ENCODE measurements at regions not wholly inside any gene's neighbourhood (a gene's known extent, or its start where the extent isn't known, plus 50 kb on each side); places are given as distances from the start of the nearest gene placed in this dataset.

DNA sequence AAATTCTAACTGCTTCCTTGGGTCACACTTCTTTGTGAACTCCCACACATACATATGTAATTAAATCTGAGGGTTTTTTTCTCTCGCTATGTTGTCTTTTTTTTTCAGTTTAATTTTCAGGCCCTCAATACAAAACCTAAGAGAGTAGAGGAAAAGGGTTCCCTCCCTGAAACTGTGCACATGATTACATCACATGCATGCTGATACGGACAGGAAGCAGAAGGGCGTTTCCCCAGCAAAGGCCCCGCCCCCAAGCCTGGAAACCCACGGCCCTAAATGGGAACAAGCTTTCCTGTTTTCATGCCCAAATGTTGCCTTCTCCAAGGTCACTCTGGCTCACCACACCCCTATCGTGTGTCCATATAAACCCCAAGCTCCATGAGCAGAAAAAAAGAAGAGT is 115.4 kb downstream of the TEX36 start:
- no CpG with 5 or more reads among the region's 6 CpGs for WGBS (ENCODE audit: extremely low coverage, insufficient coverage, low lambda C conversion rate)
- H3K4ac ChIP-seq (ENCODE audit: low read depth, low read length): no peak overlapping the region
- no peak overlapping the region for H3K9ac ChIP-seq (ENCODE audit: low read length)
- H4K8ac ChIP-seq (ENCODE audit: low read depth, low read length): no peak overlapping the region
- no peak overlapping the region for H3K4me2 ChIP-seq (ENCODE audit: low read length)
- H3K79me1 ChIP-seq (ENCODE audit: low read length): no peaks in the 10 kb centered on the region
- H3K79me2 ChIP-seq (ENCODE audit: control insufficient read depth, insufficient read depth, low read length): no peaks in the 10 kb centered on the region
- H2BK120ac ChIP-seq (ENCODE audit: low read depth, low read length): no peak overlapping the region
- DNase-seq: no peak
- H2AK5ac ChIP-seq (ENCODE audit: low read length): no peak overlapping the region
- H2BK15ac ChIP-seq (replicated peaks; ENCODE audit: low read depth): no peak overlapping the region
- H3K36me3 ChIP-seq (ENCODE audit: control insufficient read depth, insufficient read depth, low read length): no peaks in the 10 kb centered on the region
- H3K18ac ChIP-seq (ENCODE audit: low read length): no peak overlapping the region
- no peak overlapping the region for H3K27ac ChIP-seq (ENCODE audit: low read depth, low read length)
- H3K27me3 ChIP-seq (ENCODE audit: insufficient read depth, low read length, poor library complexity): no peaks in the 10 kb centered on the region
- no peak overlapping the region for H3K4me3 ChIP-seq (ENCODE audit: low read length)
- H3K23ac ChIP-seq (ENCODE audit: low read length): no peak overlapping the region
- H4K5ac ChIP-seq (ENCODE audit: low read length): no peak overlapping the region
- no peaks in the 10 kb centered on the region for H3K4me1 ChIP-seq (ENCODE audit: control insufficient read depth, low read depth, low read length)
- H2BK5ac ChIP-seq (ENCODE audit: low read length): no peak overlapping the region
- H3K56ac ChIP-seq (ENCODE audit: low read length): no peak overlapping the region

DNA sequence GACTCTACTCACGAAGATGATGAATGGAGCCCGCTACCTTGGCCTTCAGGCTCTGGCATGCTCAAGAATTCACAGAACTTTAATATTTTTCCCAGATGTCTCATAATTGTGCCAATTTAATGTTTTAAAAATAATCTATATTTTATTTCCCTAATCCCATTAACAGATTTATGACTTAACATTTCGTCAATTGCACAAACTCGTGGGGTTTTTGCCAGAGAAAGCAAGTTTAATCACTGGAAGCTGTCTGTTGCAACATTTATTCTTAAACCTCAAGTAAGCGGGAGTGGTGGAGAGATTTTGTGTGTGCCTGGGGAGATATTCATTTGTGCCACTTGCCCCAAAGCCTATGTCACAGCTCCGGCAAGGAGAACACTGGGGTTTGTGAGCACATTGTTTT is 117.9 kb downstream of the TEX36 start:
- H2AK5ac ChIP-seq (ENCODE audit: low read length): no peak overlapping the region
- no peaks in the 10 kb centered on the region for H3K79me2 ChIP-seq (ENCODE audit: control insufficient read depth, insufficient read depth, low read length)
- H3K9ac ChIP-seq (ENCODE audit: low read length): no peak overlapping the region
- H3K27ac ChIP-seq (ENCODE audit: low read depth, low read length): no peak overlapping the region
- H3K79me1 ChIP-seq (ENCODE audit: low read length): no peaks in the 10 kb centered on the region
- H3K4ac ChIP-seq (ENCODE audit: low read depth, low read length): no peak overlapping the region
- H2BK5ac ChIP-seq (ENCODE audit: low read length): no peak overlapping the region
- H3K23ac ChIP-seq (ENCODE audit: low read length): no peak overlapping the region
- H3K18ac ChIP-seq (ENCODE audit: low read length): no peak overlapping the region
- H2BK15ac ChIP-seq (replicated peaks; ENCODE audit: low read depth): no peak overlapping the region
- H3K4me3 ChIP-seq (ENCODE audit: low read length): no peak overlapping the region
- no peaks in the 10 kb centered on the region for H3K36me3 ChIP-seq (ENCODE audit: control insufficient read depth, insufficient read depth, low read length)
- no peaks in the 10 kb centered on the region for H3K27me3 ChIP-seq (ENCODE audit: insufficient read depth, low read length, poor library complexity)
- H4K5ac ChIP-seq (ENCODE audit: low read length): no peak overlapping the region
- no peak overlapping the region for H2BK120ac ChIP-seq (ENCODE audit: low read depth, low read length)
- no peak overlapping the region for H3K4me2 ChIP-seq (ENCODE audit: low read length)
- no CpG with 5 or more reads among the region's 6 CpGs for WGBS (ENCODE audit: extremely low coverage, insufficient coverage, low lambda C conversion rate)
- no peak overlapping the region for H3K56ac ChIP-seq (ENCODE audit: low read length)
- DNase-seq: no peak
- H3K4me1 ChIP-seq (ENCODE audit: control insufficient read depth, low read depth, low read length): no peaks in the 10 kb centered on the region
- H4K8ac ChIP-seq (ENCODE audit: low read depth, low read length): no peak overlapping the region

DNA sequence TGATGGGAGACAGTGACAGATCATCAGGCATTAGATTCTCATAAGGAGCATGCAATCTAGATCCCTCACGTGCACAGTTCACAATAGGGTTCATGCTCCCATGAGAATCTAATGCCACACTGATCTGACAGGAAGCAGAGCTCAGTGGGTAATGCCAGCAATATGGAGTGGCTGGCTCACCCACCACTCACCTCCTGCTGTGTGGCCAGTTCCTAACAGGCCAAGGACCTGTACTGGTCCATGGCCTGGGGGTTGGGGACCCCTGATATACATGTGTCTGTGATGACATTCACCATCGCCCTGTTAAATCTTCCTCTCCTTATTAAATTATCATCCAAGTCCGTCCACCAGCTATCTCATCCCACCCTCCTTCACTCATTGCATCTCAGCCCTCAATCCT is 118.4 kb downstream of the TEX36 start:
- no peak overlapping the region for H3K4me2 ChIP-seq (ENCODE audit: low read length)
- H3K4me1 ChIP-seq (ENCODE audit: control insufficient read depth, low read depth, low read length): no peaks in the 10 kb centered on the region
- H3K23ac ChIP-seq (ENCODE audit: low read length): no peak overlapping the region
- H2AK5ac ChIP-seq (ENCODE audit: low read length): no peak overlapping the region
- no peak overlapping the region for H3K27ac ChIP-seq (ENCODE audit: low read depth, low read length)
- no peak overlapping the region for H4K8ac ChIP-seq (ENCODE audit: low read depth, low read length)
- H3K4me3 ChIP-seq (ENCODE audit: low read length): no peak overlapping the region
- no peak overlapping the region for H3K56ac ChIP-seq (ENCODE audit: low read length)
- no peak overlapping the region for H4K5ac ChIP-seq (ENCODE audit: low read length)
- H3K79me2 ChIP-seq (ENCODE audit: control insufficient read depth, insufficient read depth, low read length): no peaks in the 10 kb centered on the region
- no peaks in the 10 kb centered on the region for H3K27me3 ChIP-seq (ENCODE audit: insufficient read depth, low read length, poor library complexity)
- H3K9ac ChIP-seq (ENCODE audit: low read length): no peak overlapping the region
- no peak overlapping the region for H2BK120ac ChIP-seq (ENCODE audit: low read depth, low read length)
- no peaks in the 10 kb centered on the region for H3K36me3 ChIP-seq (ENCODE audit: control insufficient read depth, insufficient read depth, low read length)
- no peak overlapping the region for H2BK15ac ChIP-seq (replicated peaks; ENCODE audit: low read depth)
- H3K4ac ChIP-seq (ENCODE audit: low read depth, low read length): no peak overlapping the region
- DNase-seq: no peak
- H3K18ac ChIP-seq (ENCODE audit: low read length): no peak overlapping the region
- no peak overlapping the region for H2BK5ac ChIP-seq (ENCODE audit: low read length)
- no peaks in the 10 kb centered on the region for H3K79me1 ChIP-seq (ENCODE audit: low read length)
- WGBS (ENCODE audit: extremely low coverage, insufficient coverage, low lambda C conversion rate): no CpG with 5 or more reads among the region's 3 CpGs

DNA sequence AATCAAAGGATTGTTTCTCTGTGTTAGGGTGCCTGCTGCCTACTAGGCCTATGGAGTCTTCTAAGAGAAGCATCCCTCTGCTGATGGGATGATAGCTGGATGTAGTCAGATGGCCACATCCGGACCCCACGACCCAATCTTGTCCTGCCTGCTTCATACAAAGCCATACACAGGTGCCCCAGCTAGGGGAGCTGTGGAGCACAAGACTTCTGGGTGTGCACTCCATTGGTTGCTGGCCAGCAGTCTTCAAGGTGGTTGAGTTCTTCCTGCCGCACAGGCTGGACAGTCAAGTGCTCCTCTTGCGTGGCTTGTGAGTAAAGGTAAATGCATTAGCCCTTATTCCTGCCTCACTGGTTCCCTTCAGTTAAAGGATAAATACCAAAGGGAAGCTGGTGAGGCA is 120.2 kb downstream of the TEX36 start:
- H4K5ac ChIP-seq (ENCODE audit: low read length): no peak overlapping the region
- H3K79me1 ChIP-seq (ENCODE audit: low read length): no peaks in the 10 kb centered on the region
- WGBS (ENCODE audit: extremely low coverage, insufficient coverage, low lambda C conversion rate): no CpG with 5 or more reads among the region's 4 CpGs
- H3K4ac ChIP-seq (ENCODE audit: low read depth, low read length): no peak overlapping the region
- no peaks in the 10 kb centered on the region for H3K36me3 ChIP-seq (ENCODE audit: control insufficient read depth, insufficient read depth, low read length)
- H2BK15ac ChIP-seq (replicated peaks; ENCODE audit: low read depth): no peak overlapping the region
- H3K4me1 ChIP-seq (ENCODE audit: control insufficient read depth, low read depth, low read length): no peaks in the 10 kb centered on the region
- H4K8ac ChIP-seq (ENCODE audit: low read depth, low read length): no peak overlapping the region
- no peak overlapping the region for H3K4me2 ChIP-seq (ENCODE audit: low read length)
- no peak overlapping the region for H3K9ac ChIP-seq (ENCODE audit: low read length)
- H3K56ac ChIP-seq (ENCODE audit: low read length): no peak overlapping the region
- no peak overlapping the region for H2BK5ac ChIP-seq (ENCODE audit: low read length)
- peak; percentile 28 for DNase-seq
- H2BK120ac ChIP-seq (ENCODE audit: low read depth, low read length): no peak overlapping the region
- no peak overlapping the region for H3K18ac ChIP-seq (ENCODE audit: low read length)
- H3K27me3 ChIP-seq (ENCODE audit: insufficient read depth, low read length, poor library complexity): no peaks in the 10 kb centered on the region
- no peaks in the 10 kb centered on the region for H3K79me2 ChIP-seq (ENCODE audit: control insufficient read depth, insufficient read depth, low read length)
- no peak overlapping the region for H3K23ac ChIP-seq (ENCODE audit: low read length)
- no peak overlapping the region for H3K27ac ChIP-seq (ENCODE audit: low read depth, low read length)
- no peak overlapping the region for H3K4me3 ChIP-seq (ENCODE audit: low read length)
- no peak overlapping the region for H2AK5ac ChIP-seq (ENCODE audit: low read length)

GRCh38 chr10:125560947-125561346 is 122.0 kb downstream of the TEX36 start:
- Histone ChIP-seq H3K9ac (ENCODE audit: low read length) (no peak overlapping the region), H3K4me3 (ENCODE audit: low read length) (no peak overlapping the region), H2BK15ac (replicated peaks; ENCODE audit: low read depth) (no peak overlapping the region), H3K79me2 (ENCODE audit: control insufficient read depth, insufficient read depth, low read length) (no peaks in the 10 kb centered on the region), H3K4me1 (ENCODE audit: control insufficient read depth, low read depth, low read length) (no peaks in the 10 kb centered on the region), H3K23ac (ENCODE audit: low read length) (no peak overlapping the region), H2AK5ac (ENCODE audit: low read length) (no peak overlapping the region), H3K27ac (ENCODE audit: low read depth, low read length) (no peak overlapping the region), H4K5ac (ENCODE audit: low read length) (no peak overlapping the region), H3K4ac (ENCODE audit: low read depth, low read length) (no peak overlapping the region), H4K8ac (ENCODE audit: low read depth, low read length) (no peak overlapping the region), H3K4me2 (ENCODE audit: low read length) (no peak overlapping the region), H2BK5ac (ENCODE audit: low read length) (no peak overlapping the region), H3K36me3 (ENCODE audit: control insufficient read depth, insufficient read depth, low read length) (no peaks in the 10 kb centered on the region), H3K56ac (ENCODE audit: low read length) (no peak overlapping the region), H3K18ac (ENCODE audit: low read length) (no peak overlapping the region), H3K27me3 (ENCODE audit: insufficient read depth, low read length, poor library complexity) (no peaks in the 10 kb centered on the region), H2BK120ac (ENCODE audit: low read depth, low read length) (no peak overlapping the region), H3K79me1 (ENCODE audit: low read length) (no peaks in the 10 kb centered on the region)
- no CpG with 5 or more reads among the region's 2 CpGs for WGBS (ENCODE audit: extremely low coverage, insufficient coverage, low lambda C conversion rate)
- DNase-seq: no peak

GRCh38 chr10:125559210-125559609 is 123.8 kb downstream of the TEX36 start:
- no peak overlapping the region for H3K56ac ChIP-seq (ENCODE audit: low read length)
- H3K23ac ChIP-seq (ENCODE audit: low read length): no peak overlapping the region
- no CpG with 5 or more reads among the region's 2 CpGs for WGBS (ENCODE audit: extremely low coverage, insufficient coverage, low lambda C conversion rate)
- H2AK5ac ChIP-seq (ENCODE audit: low read length): no peak overlapping the region
- H3K9ac ChIP-seq (ENCODE audit: low read length): no peak overlapping the region
- no peaks in the 10 kb centered on the region for H3K79me2 ChIP-seq (ENCODE audit: control insufficient read depth, insufficient read depth, low read length)
- H3K4me3 ChIP-seq (ENCODE audit: low read length): no peak overlapping the region
- H3K36me3 ChIP-seq (ENCODE audit: control insufficient read depth, insufficient read depth, low read length): no peaks in the 10 kb centered on the region
- H3K79me1 ChIP-seq (ENCODE audit: low read length): no peaks in the 10 kb centered on the region
- no peak overlapping the region for H3K4ac ChIP-seq (ENCODE audit: low read depth, low read length)
- H3K4me2 ChIP-seq (ENCODE audit: low read length): no peak overlapping the region
- H2BK120ac ChIP-seq (ENCODE audit: low read depth, low read length): no peak overlapping the region
- no peak for DNase-seq
- no peak overlapping the region for H2BK5ac ChIP-seq (ENCODE audit: low read length)
- H3K27ac ChIP-seq (ENCODE audit: low read depth, low read length): no peak overlapping the region
- H3K18ac ChIP-seq (ENCODE audit: low read length): no peak overlapping the region
- no peak overlapping the region for H4K5ac ChIP-seq (ENCODE audit: low read length)
- H3K27me3 ChIP-seq (ENCODE audit: insufficient read depth, low read length, poor library complexity): no peaks in the 10 kb centered on the region
- H2BK15ac ChIP-seq (replicated peaks; ENCODE audit: low read depth): no peak overlapping the region
- H3K4me1 ChIP-seq (ENCODE audit: control insufficient read depth, low read depth, low read length): no peaks in the 10 kb centered on the region
- H4K8ac ChIP-seq (ENCODE audit: low read depth, low read length): no peak overlapping the region

Measured in mesendoderm (in vitro differentiated cells).